GM21367 (cell line): ENCODE measurements at regions not wholly inside any gene's neighbourhood (a gene's known extent, or its start where the extent isn't known, plus 50 kb on each side); places are given as distances from the start of the nearest gene placed in this dataset.
"Not testable (repeated sequence)": the region's sequence is repeated elsewhere in the genome, so short reads cannot be mapped to it uniquely, and the experiment has no call there.

Experiments used
- ATAC-seq: cut with Tn5 transposase; IDR thresholded peaks from one replicate; pipeline ENCODE4 v1.9.1; 2021; ENCODE audit not compliant: unreplicated experiment

- no peak for ATAC-seq
Observed at GRCh38 chr2:64867253-64867996, 121.8 kb upstream of the SLC1A4 start.

- ATAC-seq = no peak
Observed at GRCh38 chr2:64869126-64869525, 120.1 kb upstream of the SLC1A4 start.

GRCh38 chr2:64873472-64873924, 115.7 kb upstream of the SLC1A4 start:
- ATAC-seq = peak; percentile 65

- ATAC-seq = no peak
Observed at GRCh38 chr2:64874593-64874992, 114.6 kb upstream of the SLC1A4 start.

- ATAC-seq = no peak
Observed at GRCh38 chr2:64875368-64875767, 113.8 kb upstream of the SLC1A4 start.

GRCh38 chr2:64876137-64876647, 113.0 kb upstream of the SLC1A4 start:
- ATAC-seq = no peak

- ATAC-seq = no peak
Observed at GRCh38 chr2:64879745-64880144, 109.5 kb upstream of the SLC1A4 start.

GRCh38 chr2:64880193-64880951, 108.8 kb upstream of the SLC1A4 start:
- no peak for ATAC-seq

- no peak for ATAC-seq
Observed at GRCh38 chr2:64881037-64881492, 108.1 kb upstream of the SLC1A4 start.

GRCh38 chr2:64887565-64887964, 101.6 kb upstream of the SLC1A4 start:
- ATAC-seq = no peak

GRCh38 chr2:64888591-64889309, 100.4 kb upstream of the SLC1A4 start:
- ATAC-seq = no peak

- ATAC-seq = no peak
Observed at GRCh38 chr2:64889803-64890202, 99.4 kb upstream of the SLC1A4 start.

- ATAC-seq = not testable (repeated sequence)
Observed at GRCh38 chr2:64896572-64896971, 92.6 kb upstream of the SLC1A4 start.

- no peak for ATAC-seq
Observed at GRCh38 chr2:64899081-64899865, 89.9 kb upstream of the SLC1A4 start.

- not testable (repeated sequence) for ATAC-seq
Observed at GRCh38 chr2:64899876-64900275, 89.3 kb upstream of the SLC1A4 start.

- no peak for ATAC-seq
Observed at GRCh38 chr2:64904413-64905329, 84.5 kb upstream of the SLC1A4 start.

- no peak for ATAC-seq
Observed at GRCh38 chr2:64905338-64906024, 83.7 kb upstream of the SLC1A4 start.

GRCh38 chr2:64906853-64907536, 82.2 kb upstream of the SLC1A4 start:
- no peak for ATAC-seq
